Right renal cortex interstitium (tissue), 3 donors: ENCODE measurements at regions not wholly inside any gene's neighbourhood (a gene's known extent, or its start where the extent isn't known, plus 50 kb on each side); places are given as distances from the start of the nearest gene placed in this dataset.
"Not testable (repeated sequence)": the region's sequence is repeated elsewhere in the genome, so short reads cannot be mapped to it uniquely, and the experiment has no call there.

Experiments
- DNase-seq, 3 donors: peaks; one replicate each; pipeline ENCODE4 v3.0.0-alpha.2; 2013; ENCODE audit warnings: low read depth in 3 of 3, low spot score in 2 of 3

DNA sequence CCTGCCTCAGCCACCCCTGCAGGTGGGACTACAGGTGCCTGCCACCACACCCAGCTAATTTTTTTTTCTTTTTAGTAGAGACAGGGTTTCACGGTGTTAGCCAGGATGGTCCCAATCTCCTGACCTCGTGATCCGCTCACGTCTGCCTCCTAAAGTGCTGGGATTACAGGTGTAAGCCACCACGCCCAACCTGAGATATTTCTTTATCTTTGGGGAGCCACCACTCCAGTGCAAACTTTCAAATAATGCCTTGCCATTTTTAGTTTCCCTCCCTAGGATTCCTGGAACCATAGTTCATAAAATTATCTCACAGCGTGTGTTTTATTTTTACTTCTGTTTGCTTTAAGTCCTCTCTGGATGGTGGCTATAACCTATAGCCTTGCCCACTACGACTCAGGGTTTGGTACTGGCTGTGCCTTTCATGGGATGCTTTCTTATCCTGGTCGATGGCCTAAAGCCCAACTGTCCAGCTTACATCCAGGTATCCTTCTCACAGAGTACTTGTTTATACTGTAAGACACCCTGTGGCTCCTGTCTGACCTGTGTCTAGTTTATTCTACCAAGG, 374.7 kb upstream of the NPAP1 start:
- DNase-seq: not testable (repeated sequence)

GRCh38 chr15:24301999-24302398, 373.6 kb upstream of the NPAP1 start:
- not testable (repeated sequence) for DNase-seq

DNA sequence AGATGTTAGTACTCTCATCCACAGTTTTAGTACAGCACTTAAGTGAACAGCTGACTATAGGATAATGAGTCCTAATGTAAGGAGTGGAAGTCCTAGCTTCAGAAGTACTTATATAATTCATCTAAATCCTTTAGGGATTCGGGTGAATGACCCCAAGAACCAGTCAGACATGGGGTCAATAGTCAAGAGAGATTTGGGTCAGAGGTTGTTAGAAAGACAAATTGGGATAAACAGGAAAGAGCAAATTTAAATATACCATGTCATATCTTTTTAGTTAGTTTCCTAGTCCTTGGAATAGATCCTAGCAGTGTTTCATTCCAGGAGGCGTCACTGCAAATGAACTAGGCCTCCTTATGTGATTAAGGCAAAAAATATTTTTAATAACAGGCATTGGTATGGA, 370.8 kb upstream of the NPAP1 start:
- DNase-seq: not testable (repeated sequence)

DNA sequence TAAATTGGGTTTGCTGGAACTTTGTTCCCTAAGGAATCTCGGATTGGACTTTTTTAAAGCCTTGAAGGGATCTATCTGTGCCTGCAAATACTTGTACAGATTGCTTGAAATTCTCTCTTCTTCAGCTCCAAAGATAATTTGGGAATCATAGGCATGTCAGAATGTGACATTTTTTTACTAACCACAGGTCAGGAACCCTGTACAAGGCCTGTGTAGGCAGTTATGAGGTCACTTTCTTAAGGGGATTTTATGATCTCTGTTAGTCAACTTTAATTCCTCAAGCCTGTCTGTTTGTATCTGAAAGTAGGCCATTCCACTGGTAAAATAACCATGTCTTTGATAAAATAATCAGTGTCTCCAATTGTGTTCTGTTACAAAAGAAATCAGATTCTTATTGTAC, 369.9 kb upstream of the NPAP1 start:
- DNase-seq: not testable (repeated sequence)

DNA sequence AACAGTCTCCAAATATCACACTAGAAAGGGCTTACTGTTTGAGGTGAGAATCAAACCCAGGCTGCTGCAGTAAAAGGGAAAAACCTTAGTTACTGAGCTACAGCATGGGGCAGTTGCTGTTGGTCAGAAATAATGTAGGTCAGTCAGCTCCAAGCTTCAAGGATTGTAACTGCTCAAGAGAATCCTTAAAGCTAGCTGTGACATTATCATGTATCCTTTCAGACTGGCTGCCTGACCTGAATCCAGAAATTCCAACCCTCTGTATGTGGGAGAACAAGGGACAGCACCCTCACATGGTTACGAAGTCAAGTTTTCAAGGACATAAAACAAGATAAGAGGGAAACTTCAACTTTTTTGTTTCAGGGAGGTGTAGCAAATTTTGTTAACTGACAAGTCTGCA, 365.9 kb upstream of the NPAP1 start:
- DNase-seq: not testable (repeated sequence)

- not testable (repeated sequence) for DNase-seq
Observed at GRCh38 chr15:24311692-24312091, 363.9 kb upstream of the NPAP1 start.

GRCh38 chr15:24316326-24316725, 359.2 kb upstream of the NPAP1 start:
- not testable (repeated sequence) for DNase-seq

GRCh38 chr15:24318981-24319380, 356.6 kb upstream of the NPAP1 start:
- DNase-seq: no peak

DNA sequence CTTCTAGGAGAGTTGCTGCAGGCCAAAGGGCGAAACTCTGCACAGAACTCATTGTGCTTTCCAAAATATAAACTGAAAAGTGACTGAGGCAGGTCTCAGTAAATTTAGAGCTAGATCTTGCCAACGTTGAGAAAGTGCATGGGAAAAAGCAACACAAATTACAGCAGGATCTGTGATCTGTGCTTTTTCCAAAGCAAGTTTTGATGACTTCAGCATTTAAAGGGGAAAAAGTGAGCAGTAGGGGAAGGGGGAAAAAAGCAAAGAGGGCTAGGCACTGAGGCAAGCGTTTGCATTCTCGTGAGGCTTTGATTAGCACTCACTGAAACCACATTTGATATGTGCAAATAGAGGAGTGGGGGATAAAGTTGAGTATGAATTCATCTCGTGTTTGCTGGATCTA, 351.5 kb upstream of the NPAP1 start:
- DNase-seq: not testable (repeated sequence)

DNA sequence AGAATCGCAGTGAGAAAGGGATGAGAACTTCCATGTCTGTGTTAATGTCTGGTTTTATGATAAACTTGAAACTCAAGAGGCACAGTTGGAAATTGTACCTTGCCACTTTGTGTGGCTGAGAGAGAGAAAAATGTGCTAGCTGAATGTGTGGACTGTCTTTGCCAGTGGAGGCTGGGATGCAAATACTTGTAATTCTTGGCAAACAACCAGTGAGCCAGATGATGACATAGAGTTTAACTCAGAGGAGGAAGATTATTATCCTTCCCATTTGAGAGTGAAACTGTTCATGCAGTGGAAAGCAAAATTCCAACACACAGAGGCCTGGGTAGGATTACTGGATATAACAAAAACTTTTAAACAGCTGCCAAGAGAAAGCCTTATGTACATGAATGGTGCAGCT, 349.1 kb upstream of the NPAP1 start:
- peak in 1 of 3 donors; percentile 2 for DNase-seq

DNA sequence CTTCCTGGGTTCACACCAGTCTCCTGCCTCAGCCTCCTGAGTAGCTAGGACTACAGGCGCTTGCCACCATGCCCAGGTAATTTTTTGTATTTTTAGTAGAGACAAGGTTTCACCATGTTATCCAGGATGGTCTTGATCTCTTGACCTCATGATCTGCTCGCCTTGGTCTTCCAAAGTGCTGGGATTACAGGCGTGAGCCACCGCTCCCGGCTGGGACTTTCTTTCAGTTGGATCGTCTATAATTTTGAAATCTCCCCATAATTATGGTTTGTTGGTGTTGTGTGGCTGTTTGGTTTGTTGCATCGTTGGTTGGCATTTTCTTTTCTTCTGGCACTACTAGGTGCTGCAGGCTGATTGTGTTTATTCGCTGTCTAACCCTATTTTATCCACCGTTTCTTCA, 343.6 kb upstream of the NPAP1 start:
- not testable (repeated sequence) for DNase-seq

DNA sequence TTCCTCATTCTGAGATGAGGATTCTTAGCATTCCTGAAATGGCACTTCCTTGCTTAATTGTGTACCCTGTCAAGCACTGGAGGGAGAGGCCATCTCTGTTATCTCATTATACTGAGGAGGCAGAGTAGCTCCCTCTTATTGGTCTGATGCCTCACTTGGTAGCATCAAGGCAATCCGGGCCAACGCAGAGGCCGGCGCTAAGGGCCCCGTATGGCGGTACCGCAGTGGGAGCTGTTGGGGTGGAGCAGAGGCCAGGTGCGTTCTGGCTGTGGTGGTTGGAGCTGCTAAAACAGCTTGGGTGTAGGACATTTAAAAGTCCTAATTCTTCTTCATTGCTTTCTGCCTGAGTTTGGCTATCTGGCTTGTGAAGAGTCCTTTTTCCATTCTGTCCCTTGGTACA, 333.7 kb upstream of the NPAP1 start:
- not testable (repeated sequence) for DNase-seq

DNA sequence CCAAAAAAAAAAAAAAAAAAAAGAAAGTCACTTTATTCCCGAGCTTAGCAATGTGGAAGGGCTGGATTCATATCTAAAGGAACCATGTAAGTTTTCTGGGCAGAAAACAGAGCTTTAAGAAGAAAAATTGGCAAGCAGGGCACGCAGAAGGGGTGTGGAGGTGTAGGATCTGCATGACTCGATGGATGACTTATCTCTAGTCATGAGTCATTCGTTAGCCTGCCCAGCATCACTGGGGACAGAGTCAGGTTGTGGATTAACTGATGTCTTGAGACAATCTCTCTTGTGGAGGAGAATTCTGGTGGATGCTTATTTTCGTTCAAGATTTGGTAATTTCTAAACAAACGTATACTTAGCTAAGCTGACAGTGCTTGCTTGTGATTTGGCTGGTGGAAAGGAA, 322.8 kb upstream of the NPAP1 start:
- DNase-seq: not testable (repeated sequence)

DNA sequence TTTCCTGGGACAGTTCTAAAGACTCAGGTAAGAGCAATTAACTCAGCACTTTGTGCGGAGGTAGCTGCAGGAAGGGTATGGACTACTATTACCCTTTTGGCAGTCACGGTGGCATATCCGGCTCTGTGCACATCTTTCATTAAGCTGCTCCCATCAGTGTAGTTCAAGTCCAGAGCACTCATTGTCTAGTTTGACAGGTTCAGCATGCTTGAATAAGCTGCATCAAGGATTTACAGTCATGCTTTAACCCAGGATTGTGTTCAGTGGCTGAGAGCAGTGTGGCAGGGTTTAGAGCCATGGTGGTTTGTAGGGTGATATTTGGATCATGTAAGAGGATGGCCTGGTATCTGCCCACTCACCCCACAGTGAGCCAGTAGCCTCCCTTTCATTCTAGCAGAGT, 294.5 kb upstream of the NPAP1 start:
- DNase-seq: not testable (repeated sequence)

- DNase-seq: not testable (repeated sequence)
Observed at GRCh38 chr15:24385258-24385657, 290.3 kb upstream of the NPAP1 start.

- no peak for DNase-seq
Observed at GRCh38 chr15:24394303-24394702, 281.3 kb upstream of the NPAP1 start.

GRCh38 chr15:24412649-24413048, 262.9 kb upstream of the NPAP1 start:
- not testable (repeated sequence) for DNase-seq

DNA sequence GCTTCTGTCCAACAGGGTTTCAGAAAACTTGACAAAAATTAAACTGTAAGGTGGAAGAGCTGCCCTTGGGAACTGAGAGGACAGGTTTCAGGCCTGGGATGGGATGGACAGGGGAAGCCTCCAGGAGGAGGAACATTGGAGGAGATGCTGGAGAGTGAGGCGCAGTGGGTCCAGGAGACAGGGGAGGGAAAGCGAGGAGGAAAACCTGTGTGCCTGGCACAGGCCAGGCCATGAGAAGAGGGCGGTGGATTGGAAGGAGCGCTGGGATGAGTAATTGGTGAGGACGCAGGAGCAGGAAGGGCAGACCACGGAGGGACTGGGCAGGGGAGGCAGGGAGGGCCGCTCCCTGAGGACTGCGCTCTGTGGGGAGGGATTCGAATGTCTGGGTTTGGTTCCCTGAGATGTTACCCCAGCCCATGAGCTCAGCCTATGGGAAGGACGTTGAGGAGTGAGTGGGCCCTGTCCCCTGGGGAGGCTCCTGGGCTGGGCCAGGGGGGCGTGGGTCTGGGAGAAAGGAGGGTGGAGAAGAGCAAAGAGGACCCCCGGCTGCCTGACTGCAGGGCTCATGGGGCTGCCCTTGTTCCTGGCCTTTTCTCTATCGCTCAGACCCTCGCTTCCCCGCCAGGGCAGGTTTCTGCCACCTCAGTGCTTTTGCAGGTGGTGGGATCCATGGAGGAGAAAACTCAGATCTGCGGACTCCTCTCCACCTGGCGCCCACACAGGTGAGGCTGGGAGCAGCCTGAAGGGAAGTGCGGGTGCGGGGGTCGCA, 249.1 kb upstream of the NPAP1 start:
- not testable (repeated sequence) for DNase-seq

DNA sequence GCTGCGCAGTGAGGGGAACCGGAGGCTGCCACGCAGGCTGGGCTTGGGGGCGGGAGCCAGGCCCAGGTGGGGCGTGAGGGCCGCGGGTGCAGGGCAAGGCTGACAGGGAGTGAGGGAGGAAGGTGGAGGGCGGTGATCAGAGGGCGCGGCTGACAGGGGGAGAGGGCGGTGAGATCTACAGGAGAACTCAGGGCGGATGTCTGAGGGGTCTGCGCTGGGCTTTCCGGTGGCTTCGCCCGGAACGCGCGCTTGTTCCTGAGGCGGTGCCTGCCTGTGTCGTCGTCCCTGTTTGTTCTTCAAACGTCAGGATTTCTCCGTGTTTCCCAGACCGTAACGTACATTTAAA, 248.5 kb upstream of the NPAP1 start:
- not testable (repeated sequence) for DNase-seq

DNA sequence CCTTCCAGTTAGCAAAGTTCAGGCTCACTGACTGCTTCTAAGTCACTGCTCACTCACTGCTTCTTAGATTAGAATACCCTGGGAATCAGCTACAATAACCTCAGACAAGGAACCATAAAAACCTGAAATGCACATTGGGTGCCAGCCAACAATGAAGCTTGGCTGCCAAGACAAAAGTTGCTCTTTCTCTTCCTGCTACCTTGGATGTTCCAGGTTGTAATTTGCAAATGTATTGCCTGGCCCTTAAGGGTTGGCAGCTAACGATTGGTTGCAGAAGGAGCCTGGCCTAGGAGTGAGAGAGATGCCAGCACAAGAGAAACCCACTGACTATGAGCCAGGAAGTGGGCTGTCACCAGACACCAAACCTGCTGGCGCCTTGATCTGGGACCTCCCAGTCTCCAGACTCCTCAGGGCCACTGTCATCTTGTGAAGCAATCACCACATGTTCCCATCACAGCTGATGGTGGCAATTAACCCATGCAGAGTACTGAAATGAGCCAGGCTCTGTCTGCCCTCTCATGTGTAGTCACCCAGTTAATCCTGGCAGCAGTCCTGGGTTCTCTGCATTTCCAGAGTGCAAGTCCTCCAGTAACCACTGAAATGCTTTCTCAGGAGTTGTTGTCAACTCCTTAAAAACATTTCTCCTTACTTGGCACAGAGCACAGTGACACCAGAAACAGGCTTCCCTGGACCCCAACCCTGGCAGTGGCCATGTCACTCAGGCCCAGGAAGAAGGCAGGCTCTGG, 240.3 kb upstream of the NPAP1 start:
- not testable (repeated sequence) for DNase-seq

DNA sequence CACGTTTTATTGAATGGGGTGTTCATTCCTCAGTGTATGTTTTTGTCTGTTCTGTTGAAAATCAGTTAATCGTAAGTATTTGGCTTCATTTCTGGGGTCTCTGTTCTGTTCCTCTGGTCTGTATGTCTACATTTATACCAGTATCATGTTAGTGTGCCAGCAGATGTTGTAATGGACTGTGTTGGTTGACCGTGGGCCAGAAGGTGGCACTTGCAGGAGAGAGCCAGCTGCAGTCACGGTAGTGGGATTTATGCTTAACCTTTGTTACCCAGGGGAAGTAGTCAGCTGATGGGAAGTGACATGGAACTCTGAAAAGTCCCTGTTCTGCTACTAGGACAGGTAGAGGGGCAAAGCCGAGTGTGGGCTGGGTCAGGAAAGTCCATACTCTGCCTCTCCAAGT, 238.3 kb upstream of the NPAP1 start:
- not testable (repeated sequence) for DNase-seq

GRCh38 chr15:24437735-24438134, 237.8 kb upstream of the NPAP1 start:
- not testable (repeated sequence) for DNase-seq
